ENCODE measurements at regions not wholly inside any gene's neighbourhood (a gene's known extent, or its start where the extent isn't known, plus 50 kb on each side); places are given as distances from the start of the nearest gene placed in this dataset.

- CTCF ChIA-PET = no interaction called here
- Mint-ChIP-seq H3K27me3 (no peaks in the 10 kb centered on the region), H3K36me3 (ENCODE audit: low read depth) (no peaks in the 10 kb centered on the region)
These were observed 226.8 kb upstream of the LNX1 start for GRCh38 chr4:53818104-53818503.

DNA sequence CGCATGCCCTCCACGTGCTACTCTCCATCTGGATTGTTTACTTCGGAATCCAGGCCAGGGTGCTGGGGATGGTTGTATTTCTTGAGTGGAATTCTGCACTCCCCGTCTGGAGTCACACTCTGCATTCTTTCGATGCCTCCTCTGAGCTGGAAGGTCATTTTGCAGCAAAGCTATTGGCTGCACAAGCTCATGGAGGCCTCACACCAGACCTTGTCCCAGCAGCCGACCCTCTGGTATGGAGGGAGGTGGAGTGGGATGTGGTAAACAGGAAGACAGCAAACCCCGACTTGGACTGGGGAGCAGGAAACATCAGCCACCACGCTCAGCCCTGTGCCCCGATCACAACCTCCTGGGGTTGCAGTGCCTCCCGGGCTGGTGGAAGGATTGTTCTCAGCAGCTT is 225.3 kb upstream of the LNX1 start:
- intact Hi-C loops (cut with micrococcal nuclease) = no loop called here
- no peak for TF ChIP-seq CTCF (IDR thresholded peaks at IDR 0.05)
- Mint-ChIP-seq H3K4me3 (no peak overlapping the region), H3K4me1 (no peaks in the 10 kb centered on the region), H3K27ac (no peak overlapping the region), H3K27me3 (no peaks in the 10 kb centered on the region), H3K36me3 (ENCODE audit: low read depth) (no peaks in the 10 kb centered on the region), H3K9me3 (no peaks in the 10 kb centered on the region)
- ATAC-seq (ENCODE audit: low read depth) = no peak
- POLR2A ChIA-PET = no interaction called here
- no peak for DNase-seq
- CTCF ChIA-PET = no interaction called here

More at GRCh38 chr4:53818104-53818503, 226.8 kb upstream of the LNX1 start:
- H3K4me1 Mint-ChIP-seq = no peaks in the 10 kb centered on the region
- no peak overlapping the region for H3K27ac Mint-ChIP-seq
- no peak overlapping the region for H3K4me3 Mint-ChIP-seq
- ATAC-seq (ENCODE audit: low read depth) = no peak
- POLR2A ChIA-PET = no interaction called here
- no peaks in the 10 kb centered on the region for H3K9me3 Mint-ChIP-seq
- TF ChIP-seq CTCF (IDR thresholded peaks at IDR 0.05) = no peak
- intact Hi-C loops (cut with micrococcal nuclease) = no loop called here
- DNase-seq = no peak

DNA sequence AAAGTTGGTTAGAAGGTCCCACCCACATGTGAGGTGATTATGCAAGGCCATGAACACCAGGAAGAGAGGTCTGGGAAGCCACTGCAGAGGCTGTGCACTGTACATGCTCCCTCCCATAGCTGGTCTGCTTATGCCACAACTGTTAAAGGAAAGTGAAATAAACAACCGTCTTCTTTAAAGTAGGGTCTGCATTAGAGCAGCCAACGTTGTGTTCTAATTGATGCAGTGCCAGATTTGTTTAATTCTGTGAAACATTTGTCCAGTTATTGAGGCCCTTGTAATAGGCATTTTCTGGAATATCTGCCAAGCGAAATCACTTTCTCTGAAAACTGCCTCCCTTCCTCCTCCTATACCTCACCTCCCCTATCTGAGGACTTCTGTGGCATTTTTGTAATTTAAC is 224.0 kb upstream of the LNX1 start:
- no peak for TF ChIP-seq CTCF (IDR thresholded peaks at IDR 0.05)
- ATAC-seq (ENCODE audit: low read depth) = no peak
- no peaks in the 10 kb centered on the region for H3K27me3 Mint-ChIP-seq
- intact Hi-C loops (cut with micrococcal nuclease) = no loop called here
- no peak overlapping the region for H3K27ac Mint-ChIP-seq
- no peaks in the 10 kb centered on the region for H3K4me1 Mint-ChIP-seq
- no peak overlapping the region for H3K4me3 Mint-ChIP-seq
- no peak for DNase-seq
- CTCF ChIA-PET = no interaction called here
- H3K36me3 Mint-ChIP-seq (ENCODE audit: low read depth) = no peaks in the 10 kb centered on the region
- POLR2A ChIA-PET = no interaction called here
- H3K9me3 Mint-ChIP-seq = no peaks in the 10 kb centered on the region

GRCh38 chr4:53813998-53814397 is 222.7 kb upstream of the LNX1 start:
- no peak overlapping the region for H3K4me3 Mint-ChIP-seq
- intact Hi-C loops (cut with micrococcal nuclease) = no loop called here
- CTCF ChIA-PET = no interaction called here
- no peaks in the 10 kb centered on the region for H3K9me3 Mint-ChIP-seq
- no peak for DNase-seq
- TF ChIP-seq CTCF (IDR thresholded peaks at IDR 0.05) = no peak
- H3K27me3 Mint-ChIP-seq = peaks cover 2% of the 10 kb centered on the region
- POLR2A ChIA-PET = no interaction called here
- H3K27ac Mint-ChIP-seq = no peak overlapping the region
- ATAC-seq (ENCODE audit: low read depth) = no peak
- H3K4me1 Mint-ChIP-seq = no peaks in the 10 kb centered on the region
- H3K36me3 Mint-ChIP-seq (ENCODE audit: low read depth) = no peaks in the 10 kb centered on the region

DNA sequence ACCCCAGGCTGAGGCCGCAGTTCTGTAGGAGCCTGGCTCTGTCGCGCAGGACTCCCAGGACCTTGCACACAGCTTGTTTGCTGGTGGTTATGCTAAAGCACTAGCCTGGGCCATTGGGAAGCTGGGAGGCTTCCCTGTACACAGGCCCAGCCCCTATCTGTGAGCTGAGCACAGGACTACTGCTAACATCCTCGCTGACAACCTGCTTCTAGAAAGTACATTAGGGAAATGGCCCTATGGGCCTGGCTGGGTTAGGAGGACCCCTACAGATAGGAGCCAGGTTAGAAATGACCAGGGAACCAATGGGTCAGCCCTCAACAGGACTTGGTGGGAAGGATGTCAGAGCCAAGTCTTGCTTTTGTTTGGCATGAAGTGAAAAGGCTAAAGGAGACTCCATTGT is 219.4 kb upstream of the LNX1 start:
- Mint-ChIP-seq H3K9me3 (no peaks in the 10 kb centered on the region), H3K27ac (no peak overlapping the region), H3K4me3 (no peak overlapping the region), H3K36me3 (ENCODE audit: low read depth) (no peaks in the 10 kb centered on the region), H3K4me1 (no peaks in the 10 kb centered on the region), H3K27me3 (peaks cover 2% of the 10 kb centered on the region)
- POLR2A ChIA-PET = no interaction called here
- no peak for DNase-seq
- intact Hi-C loops (cut with micrococcal nuclease) = no loop called here
- TF ChIP-seq CTCF (IDR thresholded peaks at IDR 0.05) = no peak
- no peak for ATAC-seq (ENCODE audit: low read depth)
- CTCF ChIA-PET = interaction anchor here (1.0 kb wide), 1 partner anchor 11 kb away, joined by 3 read pairs; no protein-coding TSS in a partner anchor
